Epidermal melanocyte (primary cell): ENCODE measurements at regions not wholly inside any gene's neighbourhood (a gene's known extent, or its start where the extent isn't known, plus 50 kb on each side); places are given as distances from the start of the nearest gene placed in this dataset.

Source experiments
- DNase-seq: peaks from one replicate; pipeline ENCODE4 v3.0.0; 2011; ENCODE audit warnings: low spot score; ENCODE audit not compliant: insufficient read length

DNA sequence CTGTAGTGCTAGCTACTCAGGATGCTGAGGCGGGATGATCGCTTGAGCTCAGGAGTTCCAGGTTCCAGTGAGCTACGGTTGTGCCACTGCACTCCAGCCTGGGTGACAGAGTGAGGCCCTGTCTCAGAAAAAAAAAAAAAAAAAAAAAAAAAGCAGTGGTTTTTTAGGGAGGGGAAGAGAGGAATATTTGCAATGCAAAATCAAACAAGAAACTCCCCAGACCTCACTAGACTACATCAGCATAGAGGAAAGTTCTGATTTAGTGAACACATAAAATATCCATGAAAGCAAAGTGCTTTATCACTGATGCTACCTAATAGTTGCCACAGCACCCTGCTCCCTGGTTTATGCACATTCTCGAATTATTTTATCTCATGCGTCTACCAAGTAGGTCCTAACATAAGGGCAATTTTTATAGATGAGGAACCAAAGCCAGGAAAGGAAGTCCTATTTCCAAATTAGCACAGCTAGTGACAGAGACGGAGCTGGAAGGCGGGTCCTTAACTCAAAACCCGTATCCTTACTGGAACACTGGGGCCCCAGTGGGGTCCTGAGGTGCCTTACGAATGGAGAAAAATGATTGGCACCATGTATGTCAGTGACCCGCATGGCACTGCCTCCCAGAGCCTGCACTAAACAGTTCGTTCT, 50.7 kb upstream of the GPR157 start:
- no peak for DNase-seq

DNA sequence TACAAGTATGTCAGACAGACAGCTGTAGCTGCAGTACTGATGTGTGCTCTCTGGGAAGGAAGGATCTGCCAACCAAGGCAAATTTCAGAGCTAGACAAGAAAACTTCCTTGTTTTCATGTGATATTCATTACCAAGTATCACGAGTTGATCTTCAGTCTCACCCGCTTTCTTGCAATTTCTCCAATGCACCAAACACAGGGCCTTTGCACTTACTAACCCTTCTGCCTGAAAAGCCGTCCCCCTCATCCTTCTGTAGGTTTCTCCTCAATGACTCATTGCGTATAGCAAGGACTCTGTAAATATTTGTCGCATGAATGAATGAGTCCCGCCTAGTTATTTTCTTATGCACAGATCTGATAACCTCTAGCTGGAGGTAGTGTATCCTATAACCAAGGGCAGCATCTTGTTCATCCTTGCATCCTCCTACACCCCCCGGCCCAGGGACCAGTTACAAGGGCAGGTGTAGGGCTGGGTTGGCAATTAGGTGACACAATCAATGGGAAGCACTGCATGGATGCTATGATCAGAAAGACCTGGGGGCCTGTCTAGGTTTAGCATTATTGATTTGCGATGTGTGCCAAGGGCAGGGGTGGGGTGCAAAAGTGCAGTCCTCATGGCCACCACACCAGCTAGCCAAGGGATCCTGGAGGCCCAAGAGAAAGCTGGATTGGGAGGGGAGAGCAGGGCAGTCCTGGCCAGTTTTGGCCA, 51.4 kb upstream of the GPR157 start:
- DNase-seq: no peak

DNA sequence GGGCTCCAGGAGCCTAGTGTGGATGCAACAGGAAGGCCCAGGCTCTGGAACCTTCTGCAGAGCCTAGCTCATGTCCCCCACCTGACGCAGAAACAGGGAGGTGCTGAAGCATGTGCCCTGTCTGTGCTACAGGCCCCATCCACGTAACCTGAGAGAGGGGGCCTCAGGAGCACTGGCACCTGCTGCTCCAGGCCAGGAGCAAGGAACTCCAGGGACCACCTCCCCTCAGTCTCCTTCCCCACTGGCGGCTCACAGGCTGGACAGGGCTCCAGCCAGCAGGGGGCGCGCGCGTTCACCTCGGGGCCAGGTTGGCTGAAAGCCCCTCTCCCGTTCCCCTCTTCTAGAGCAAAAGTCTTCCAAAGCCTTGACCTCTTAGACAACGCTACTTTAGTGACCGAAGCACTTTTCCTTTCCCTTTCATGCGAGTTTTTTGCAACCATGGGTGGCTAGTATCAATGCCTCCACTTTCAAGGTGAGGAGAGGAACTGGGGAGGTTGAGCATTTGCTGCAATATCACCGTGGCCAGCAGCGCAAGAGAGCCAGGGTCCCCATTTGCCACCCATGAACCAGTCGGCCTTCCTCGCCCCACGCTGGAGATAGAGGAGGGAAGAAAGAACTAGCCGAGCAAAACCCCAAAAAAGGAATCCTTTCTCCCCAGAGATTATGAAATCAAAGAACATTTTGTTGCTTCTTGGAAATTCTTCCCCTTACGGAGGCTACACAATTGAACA, 52.4 kb upstream of the GPR157 start:
- DNase-seq: peak; percentile 80

DNA sequence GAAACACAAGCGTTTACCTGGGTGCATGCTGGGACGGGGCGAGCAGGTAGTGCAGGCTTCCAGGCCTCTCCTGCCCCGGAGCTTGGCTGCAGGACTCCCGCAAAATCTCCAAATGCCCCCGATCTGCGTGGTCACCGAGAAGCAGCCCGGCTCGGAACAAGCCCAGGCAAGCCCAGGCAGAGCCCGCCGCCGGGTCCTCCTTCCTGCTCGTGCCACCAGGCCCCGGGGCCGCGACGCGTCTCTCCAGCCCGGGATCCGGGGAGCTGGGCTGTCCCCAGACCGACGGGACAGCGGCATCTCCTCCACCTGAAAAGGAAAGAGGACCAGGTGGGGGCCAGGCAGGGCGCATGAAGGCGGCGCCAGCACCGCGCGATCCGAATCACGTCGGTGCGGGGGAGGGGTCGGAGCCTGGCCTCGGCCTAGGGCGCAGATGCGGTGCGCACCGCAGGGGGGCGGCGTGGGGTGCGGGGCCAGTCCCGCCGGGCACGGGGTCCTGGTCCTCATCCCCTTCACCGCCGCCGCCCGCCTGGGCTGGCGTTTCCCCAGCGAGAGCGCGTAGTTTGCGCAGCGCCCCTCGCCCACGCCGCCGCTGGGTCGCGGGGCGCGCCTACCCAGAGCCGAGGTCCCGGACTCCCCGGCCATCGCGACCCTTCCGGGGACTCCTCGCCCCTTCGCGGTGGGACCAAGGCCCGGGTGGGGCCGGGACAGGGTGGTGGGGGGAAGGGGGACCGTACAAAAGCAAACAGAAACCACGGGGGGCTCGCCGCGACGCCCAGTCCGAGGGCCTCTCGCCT, 52.4 kb upstream of the H6PD start:
- DNase-seq: peak; percentile 35

DNA sequence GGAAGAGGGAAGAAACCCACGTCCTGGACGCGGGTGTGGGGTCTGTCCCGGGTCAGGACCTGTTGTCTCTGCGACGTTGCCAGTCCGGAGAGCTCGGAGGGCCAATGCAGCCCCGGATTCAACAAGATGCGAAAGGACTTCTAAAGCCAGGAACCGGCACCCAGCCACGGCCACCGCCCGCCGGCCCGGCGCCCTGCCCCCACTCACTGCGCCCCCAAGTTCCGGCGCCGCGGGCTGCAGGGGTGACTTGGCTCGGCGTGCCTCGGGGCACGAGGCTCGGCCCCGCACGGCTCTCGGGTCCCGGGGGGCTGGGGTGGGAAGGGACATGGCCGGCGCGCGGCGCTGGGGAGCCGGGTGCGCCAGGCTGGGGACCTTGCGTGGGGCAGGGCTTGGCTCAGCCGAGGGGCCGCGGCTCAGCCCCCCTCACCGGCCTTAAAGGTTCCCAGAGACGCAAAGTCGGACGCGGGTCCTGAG, 51.8 kb upstream of the H6PD start:
- DNase-seq: no peak

DNA sequence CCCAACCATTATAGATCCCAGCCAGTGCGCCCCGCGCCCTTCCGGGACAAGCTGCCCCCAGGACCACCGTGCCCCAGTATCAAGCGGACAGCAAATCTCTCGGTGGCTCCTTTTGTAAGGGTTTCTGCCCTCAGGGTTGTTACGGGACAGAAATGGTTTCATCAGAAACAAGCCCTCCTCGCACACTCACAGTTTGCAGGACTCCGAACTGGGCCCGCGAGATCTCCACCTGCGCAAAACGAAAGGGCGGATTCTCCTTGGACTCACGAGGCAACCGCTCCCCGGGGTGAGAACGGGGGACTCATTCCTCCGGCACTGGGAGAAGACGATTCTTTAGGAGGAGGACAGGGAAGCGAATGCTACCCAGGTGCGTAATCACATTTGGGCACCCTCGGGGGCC, 51.1 kb upstream of the H6PD start:
- DNase-seq: no peak

DNA sequence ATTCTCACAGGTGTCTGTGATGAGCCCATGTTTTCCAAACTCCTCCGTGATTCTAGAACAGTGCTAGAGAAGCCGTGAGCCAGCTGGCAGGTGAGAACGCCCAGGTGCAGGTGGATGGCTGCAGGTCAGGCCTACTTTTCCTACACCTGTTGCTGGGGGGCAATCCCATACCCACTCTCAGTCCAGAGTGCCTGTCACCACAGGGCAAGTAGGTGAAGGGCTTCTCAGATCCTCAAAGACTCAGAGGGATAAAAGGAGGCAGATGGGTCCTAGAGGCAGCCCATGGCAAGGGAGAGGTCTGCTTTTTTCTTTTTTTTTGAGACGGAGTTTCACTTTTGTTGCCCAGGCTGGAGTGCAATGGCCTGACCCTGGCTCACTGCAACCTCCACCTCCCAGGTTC, 50.7 kb upstream of the H6PD start:
- no peak for DNase-seq

DNA sequence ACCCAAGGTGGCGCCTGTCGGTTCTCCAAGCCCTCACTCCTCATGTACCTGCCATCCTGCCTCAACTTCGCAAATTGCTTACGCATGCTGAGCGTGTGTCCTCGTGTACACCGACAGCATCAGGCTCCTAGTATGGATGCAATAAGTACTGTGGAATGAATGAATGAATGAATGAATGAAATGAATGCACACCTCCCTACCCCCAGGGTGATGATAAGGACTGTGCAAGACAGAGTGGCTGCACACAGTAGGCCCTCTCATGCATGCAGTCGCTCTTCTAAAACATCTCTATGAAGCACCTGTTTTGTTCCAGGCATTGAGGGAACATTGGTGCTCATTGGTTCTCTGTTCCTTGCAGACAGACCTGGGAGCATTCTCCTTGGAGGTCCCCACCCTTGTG, 49.8 kb upstream of the H6PD start:
- no peak for DNase-seq
